H1 (cell line): ENCODE measurements at regions not wholly inside any gene's neighbourhood (a gene's known extent, or its start where the extent isn't known, plus 50 kb on each side); places are given as distances from the start of the nearest gene placed in this dataset.

Experiments used
- CEBPB ChIP-seq: IDR thresholded peaks from 2 replicates; pipeline ENCODE4 v1.6.1; 2012; ENCODE audit warnings: low read depth, low read length
- CHD2 ChIP-seq: IDR thresholded peaks from 2 replicates; pipeline ENCODE4 v1.6.1; 2012; ENCODE audit warnings: low read length, improper control_type of control experiment
- CTCF ChIP-seq, 3 experiments: IDR thresholded peaks; 1 replicate in 2 of 3; 2 replicates in 1 of 3; pipeline versions ENCODE4 v1.5.1 to v1.6.1; 2011; ENCODE audit warnings: low read length in 3 of 3, mild to moderate bottlenecking in 3 of 3, inconsistent platforms in 2 of 3, low read depth in 1 of 3, moderate library complexity in 1 of 3; ENCODE audit not compliant: insufficient read depth in 1 of 3; ENCODE audit errors: control extremely low read depth in 1 of 3
- E2F6 ChIP-seq: IDR thresholded peaks from 2 replicates; pipeline ENCODE4 v1.6.1; 2012; ENCODE audit warnings: inconsistent platforms
- POLR2A ChIP-seq, 2 experiments: IDR thresholded peaks; 1 replicate in 1 of 2; 2 replicates in 1 of 2; pipeline ENCODE4 v1.6.1; 2011; ENCODE audit warnings: low read depth in 2 of 2, low read length in 2 of 2, mild to moderate bottlenecking in 2 of 2; ENCODE audit errors: control extremely low read depth in 1 of 2
- RAD21 ChIP-seq, 2 experiments: IDR thresholded peaks in 1 of 2; conservative IDR thresholded peaks in 1 of 2; 2 replicates each; pipeline ENCODE4 v1.6.1; 2011; ENCODE audit warnings: low read depth in 2 of 2, low read length in 2 of 2, improper control_type of control experiment in 1 of 2, inconsistent platforms in 1 of 2, mild to moderate bottlenecking in 1 of 2, moderate library complexity in 1 of 2
- SP1 ChIP-seq: IDR thresholded peaks from 2 replicates; pipeline ENCODE4 v1.6.1; 2011; ENCODE audit warnings: low read depth, low read length
- USF2 ChIP-seq: IDR thresholded peaks from 2 replicates; pipeline ENCODE4 v1.6.1; 2011; ENCODE audit warnings: low read length, improper control_type of control experiment
- YY1 ChIP-seq: IDR thresholded peaks from 2 replicates; pipeline ENCODE4 v1.6.1; 2011; ENCODE audit warnings: low read depth, mild to moderate bottlenecking, low read length

DNA sequence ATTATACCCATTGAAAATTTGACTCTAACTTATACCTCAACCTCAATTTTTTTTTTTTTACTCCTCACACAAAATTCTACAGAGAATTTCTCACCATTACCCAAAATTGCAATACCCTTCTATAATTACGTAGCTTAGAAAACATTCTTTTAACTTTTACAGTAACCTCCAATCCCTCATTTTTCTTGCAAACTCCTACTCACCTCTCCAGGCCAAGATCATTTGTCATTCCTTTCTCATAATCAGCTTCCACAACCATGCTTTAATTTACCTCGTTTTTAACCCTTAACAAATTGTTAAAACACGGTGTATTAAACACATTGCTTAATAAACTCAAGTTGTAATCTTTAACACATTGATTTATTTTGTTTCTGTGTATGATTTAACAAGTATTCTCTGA, 289.7 kb upstream of the TRAM1L1 start:
- TF ChIP-seq YY1 (no peak), CHD2 (no peak), POLR2A (IDR thresholded peaks at IDR 0.05; ENCODE audit: control extremely low read depth in 1 of 2, low read depth in 2 of 2, low read length in 2 of 2) (no peak), CTCF (IDR thresholded peaks at IDR 0.05; ENCODE audit: control extremely low read depth in 1 of 3, insufficient read depth in 1 of 3, low read depth in 1 of 3, low read length in 3 of 3) (no peak), SP1 (no peak), USF2 (no peak), RAD21 (IDR thresholded peaks at IDR 0.05 in 1 of 2, conservative IDR thresholded peaks at IDR 0.05 in 1 of 2; ENCODE audit: low read depth in 2 of 2, low read length in 2 of 2) (no peak), E2F6 (no peak), CEBPB (no peak)
